ENCODE measurements at regions not wholly inside any gene's neighbourhood (a gene's known extent, or its start where the extent isn't known, plus 50 kb on each side); places are given as distances from the start of the nearest gene placed in this dataset.

GRCh38 chrX:149992918-149993317 lies 54.6 kb upstream of the EOLA2 start:
- DNase-seq (ENCODE audit: low spot score), result no peak

GRCh38 chrX:149993989-149994388 lies 55.7 kb upstream of the EOLA2 start:
- no peak for DNase-seq (ENCODE audit: low spot score)

GRCh38 chrX:149996515-149996914 lies 58.2 kb upstream of the EOLA2 start:
- DNase-seq (ENCODE audit: low spot score), result no peak

GRCh38 chrX:150005027-150005426 lies 66.7 kb upstream of the EOLA2 start:
- no peak for DNase-seq (ENCODE audit: low spot score)

GRCh38 chrX:150007356-150007755 lies 69.1 kb upstream of the EOLA2 start:
- no peak for DNase-seq (ENCODE audit: low spot score)

GRCh38 chrX:150012647-150013381 lies 74.5 kb upstream of the EOLA2 start:
- DNase-seq (ENCODE audit: low spot score), result no peak

- DNase-seq (ENCODE audit: low spot score), result no peak
These were observed 76.2 kb upstream of the EOLA2 start for GRCh38 chrX:150014525-150014924.

GRCh38 chrX:150017868-150018267 lies 79.6 kb upstream of the EOLA2 start:
- DNase-seq (ENCODE audit: low spot score), result no peak

GRCh38 chrX:150018931-150019361 lies 80.7 kb upstream of the EOLA2 start:
- DNase-seq (ENCODE audit: low spot score), result no peak

- DNase-seq (ENCODE audit: low spot score), result no peak
These were observed 90.4 kb upstream of the EOLA2 start for GRCh38 chrX:150028692-150029091.

GRCh38 chrX:150032742-150033141 lies 94.5 kb upstream of the EOLA2 start:
- DNase-seq (ENCODE audit: low spot score), result no peak

- DNase-seq (ENCODE audit: low spot score), result no peak
These were observed 96.5 kb upstream of the EOLA2 start for GRCh38 chrX:150034788-150035187.

- DNase-seq (ENCODE audit: low spot score), result no peak
These were observed 97.2 kb upstream of the EOLA2 start for GRCh38 chrX:150035531-150035930.

- no peak for DNase-seq (ENCODE audit: low spot score)
These were observed 97.9 kb upstream of the EOLA2 start for GRCh38 chrX:150036181-150036580.

GRCh38 chrX:150036641-150037040 lies 98.3 kb upstream of the EOLA2 start:
- no peak for DNase-seq (ENCODE audit: low spot score)

- no peak for DNase-seq (ENCODE audit: low spot score)
These were observed 98.8 kb upstream of the EOLA2 start for GRCh38 chrX:150037041-150037440.

- DNase-seq (ENCODE audit: low spot score), result no peak
These were observed 100.0 kb upstream of the EOLA2 start for GRCh38 chrX:150038315-150038714.

GRCh38 chrX:150038986-150039599 lies 100.8 kb upstream of the EOLA2 start:
- DNase-seq (ENCODE audit: low spot score), result no peak

GRCh38 chrX:150041208-150041607 lies 102.9 kb upstream of the EOLA2 start:
- DNase-seq (ENCODE audit: low spot score), result no peak

GRCh38 chrX:150044556-150044955 lies 106.3 kb upstream of the EOLA2 start:
- no peak for DNase-seq (ENCODE audit: low spot score)

- DNase-seq (ENCODE audit: low spot score), result no peak
These were observed 109.5 kb upstream of the EOLA2 start for GRCh38 chrX:150047818-150048217.

- no peak for DNase-seq (ENCODE audit: low spot score)
These were observed 111.4 kb upstream of the EOLA2 start for GRCh38 chrX:150049647-150050046.

- DNase-seq (ENCODE audit: low spot score), result no peak
These were observed 112.1 kb upstream of the EOLA2 start for GRCh38 chrX:150050387-150050786.

GRCh38 chrX:150051096-150051495 lies 112.8 kb upstream of the EOLA2 start:
- DNase-seq (ENCODE audit: low spot score), result no peak

Data from pons (tissue), 1 donor.